HepG2 (cell line): ENCODE measurements at regions not wholly inside any gene's neighbourhood (a gene's known extent, or its start where the extent isn't known, plus 50 kb on each side); places are given as distances from the start of the nearest gene placed in this dataset.

Experiments used
- ARNT ChIP-seq: fragments of 450-650 bp; IDR thresholded peaks from 2 replicates; pipeline ENCODE4 v1.6.1; 2017
- NR2C2 ChIP-seq: sonication (generic); formaldehyde crosslinking; IDR thresholded peaks from 2 replicates; pipeline ENCODE4 v1.4.0; 2020; ENCODE audit warnings: missing genetic modification reagents, mild to moderate bottlenecking, moderate library complexity, borderline replicate concordance
- POLR2AphosphoS5 ChIP-seq: IDR thresholded peaks from 2 replicates; pipeline ENCODE4 v1.6.1; 2012; ENCODE audit warnings: low read depth, low read length

- TF ChIP-seq ARNT (no peak), POLR2AphosphoS5 (no peak), NR2C2 (CRISPR knock-in tag) (no peak)
These were observed 54.8 kb downstream of the MPP7 start for GRCh38 chr10:28248092-28248491.
